B cell (primary cell): ENCODE measurements at regions not wholly inside any gene's neighbourhood (a gene's known extent, or its start where the extent isn't known, plus 50 kb on each side); places are given as distances from the start of the nearest gene placed in this dataset.

Experiments used
- ATAC-seq: fragments of 200-7000 bp; cut with Tn5 transposase; one replicate; pipeline ENCODE4 v1.10.0; 2021; ENCODE audit warnings: low read depth, mild to moderate bottlenecking, moderate number of reproducible peaks, moderate library complexity
- CTCF ChIA-PET: fragments of 350-600 bp; sonication (Branson Sonifier 250); formaldehyde crosslinking; loops from one replicate; lab custom pipeline; 2021; ENCODE audit warnings: antibody characterized with exemption, inconsistent platforms; lab: Charles Lee
- POLR2A ChIA-PET: fragments of 350-600 bp; sonication (Branson Sonifier 250); formaldehyde crosslinking; loops from one replicate; lab custom pipeline; 2021; ENCODE audit warnings: antibody characterized with exemption; lab: Charles Lee
- DNase-seq: peaks from one replicate; pipeline ENCODE4 v3.0.0; 2013
- H2AFZ ChIP-seq: 2 replicates; pipeline ENCODE4 v1.6.1; 2012; ENCODE audit warnings: mild to moderate bottlenecking, low read depth, low read length; ENCODE audit not compliant: insufficient read depth, poor library complexity, severe bottlenecking
- H3K27ac ChIP-seq, 2 donors: 1 replicate in 1 of 2; 2 replicates in 1 of 2; pipeline ENCODE4 v1.5.1; 2012 to 2013; ENCODE audit warnings: low read length in 2 of 2, mild to moderate bottlenecking in 2 of 2, moderate library complexity in 1 of 2
- H3K27me3 ChIP-seq, 4 experiments: fragments of 200-600 bp in 1 of 4; sonication (generic) in 1 of 4; replicated peaks in 1 of 4; 1 replicate in 2 of 4; 2 replicates in 2 of 4; pipeline versions ENCODE4 v1.6.1 to v1.7.0; 2013 to 2016; ENCODE audit warnings: low read length in 3 of 4, mild to moderate bottlenecking in 2 of 4, mixed read lengths in 1 of 4, moderate library complexity in 1 of 4; ENCODE audit not compliant: insufficient read depth in 4 of 4, control insufficient read depth in 3 of 4; ENCODE audit errors: control extremely low read depth in 1 of 4
- H3K36me3 ChIP-seq, 2 experiments: replicated peaks in 1 of 2; 1 replicate in 1 of 2; 2 replicates in 1 of 2; pipeline versions ENCODE4 v1.6.1 to v1.7.1; 2013; ENCODE audit warnings: low read length in 1 of 2; ENCODE audit not compliant: insufficient read depth in 2 of 2, control insufficient read depth in 1 of 2; ENCODE audit errors: control extremely low read depth in 1 of 2, extremely low read depth in 1 of 2
- H3K4me1 ChIP-seq, 2 donors: fragments of 200-600 bp in 1 of 2; sonication (generic) in 1 of 2; 1 replicate in 1 of 2; 2 replicates in 1 of 2; pipeline versions ENCODE4 v1.5.1 to v1.6.1; 2013 to 2017; ENCODE audit warnings: low read length in 2 of 2; ENCODE audit not compliant: control insufficient read depth in 2 of 2, insufficient read depth in 2 of 2
- H3K4me2 ChIP-seq: replicated peaks from 2 replicates; pipeline ENCODE3; 2012; ENCODE audit warnings: mild to moderate bottlenecking, low read depth, low read length; ENCODE audit not compliant: poor library complexity, severe bottlenecking
- H3K4me3 ChIP-seq, 5 experiments: fragments of 200-600 bp in 1 of 5; sonication (generic) in 1 of 5; 1 replicate in 3 of 5; 2 replicates in 2 of 5; pipeline versions ENCODE4 v1.5.1 to v1.7.0; 2011 to 2016; ENCODE audit warnings: low read length in 4 of 5, mild to moderate bottlenecking in 4 of 5, low read depth in 2 of 5, control low read depth in 1 of 5, moderate library complexity in 1 of 5; ENCODE audit not compliant: insufficient read depth in 1 of 5; ENCODE audit errors: control extremely low read depth in 1 of 5, extremely low read depth in 1 of 5
- H3K79me2 ChIP-seq: fragments of 200-600 bp; sonication (generic); one replicate; pipeline ENCODE4 v1.6.0; 2016; ENCODE audit warnings: low read length; ENCODE audit not compliant: control insufficient read depth, insufficient read depth
- H3K9ac ChIP-seq: fragments of 200-600 bp; sonication (generic); 2 replicates; pipeline ENCODE4 v1.6.1; 2017; ENCODE audit warnings: mild to moderate bottlenecking, low read length, moderate library complexity
- H3K9me3 ChIP-seq, 3 donors: one replicate each; pipeline versions ENCODE4 v1.6.1 to v1.7.1; 2013; ENCODE audit warnings: low read length in 2 of 3; ENCODE audit not compliant: control insufficient read depth in 2 of 3, insufficient read depth in 1 of 3; ENCODE audit errors: control extremely low read depth in 1 of 3
- H4K20me1 ChIP-seq: 2 replicates; pipeline ENCODE4 v1.6.0; 2012; ENCODE audit warnings: mild to moderate bottlenecking, low read length; ENCODE audit not compliant: insufficient read depth, control insufficient read depth, poor library complexity, severe bottlenecking
- H3K27ac Mint-ChIP-seq: one replicate; pipeline ENCODE4 v1.8.0; 2021; ENCODE audit warnings: mixed read lengths
- H3K27me3 Mint-ChIP-seq: one replicate; pipeline ENCODE4 v1.8.0; 2021; ENCODE audit warnings: mixed read lengths
- H3K4me1 Mint-ChIP-seq: one replicate; pipeline ENCODE4 v1.8.0; 2021; ENCODE audit warnings: mixed read lengths
- H3K4me3 Mint-ChIP-seq: one replicate; pipeline ENCODE4 v1.8.0; 2021; ENCODE audit warnings: mixed read lengths
- H3K9me3 Mint-ChIP-seq: one replicate; pipeline ENCODE4 v1.8.0; 2022; ENCODE audit warnings: mixed read lengths; ENCODE audit not compliant: insufficient read depth
- EZH2 ChIP-seq: IDR thresholded peaks from 2 replicates; pipeline ENCODE4 v1.6.1; 2012; ENCODE audit warnings: borderline replicate concordance, low read depth, mild to moderate bottlenecking, moderate library complexity, low read length; ENCODE audit not compliant: insufficient read depth, poor library complexity, severe bottlenecking
- WGBS: methylation state at CpG from one replicate; pipeline ENCODE4 v1.1.5; 2013; ENCODE audit warnings: missing lambda C conversion rate; ENCODE audit not compliant: insufficient coverage; 5-methylcytosine and 5-hydroxymethylcytosine counted together
- intact Hi-C: fragments of 100-400 bp; cut with micrococcal nuclease; formaldehyde crosslinking; loops from one replicate; pipeline ENCODE4 v1.10.0; 2022
- TF ChIP-seq, protein P1 (sequence below): fragments of 200-600 bp; IDR thresholded peaks from one replicate; pipeline ENCODE4 v1.8.0; 2022; ENCODE audit warnings: antibody characterized with exemption, mild to moderate bottlenecking

DNA sequence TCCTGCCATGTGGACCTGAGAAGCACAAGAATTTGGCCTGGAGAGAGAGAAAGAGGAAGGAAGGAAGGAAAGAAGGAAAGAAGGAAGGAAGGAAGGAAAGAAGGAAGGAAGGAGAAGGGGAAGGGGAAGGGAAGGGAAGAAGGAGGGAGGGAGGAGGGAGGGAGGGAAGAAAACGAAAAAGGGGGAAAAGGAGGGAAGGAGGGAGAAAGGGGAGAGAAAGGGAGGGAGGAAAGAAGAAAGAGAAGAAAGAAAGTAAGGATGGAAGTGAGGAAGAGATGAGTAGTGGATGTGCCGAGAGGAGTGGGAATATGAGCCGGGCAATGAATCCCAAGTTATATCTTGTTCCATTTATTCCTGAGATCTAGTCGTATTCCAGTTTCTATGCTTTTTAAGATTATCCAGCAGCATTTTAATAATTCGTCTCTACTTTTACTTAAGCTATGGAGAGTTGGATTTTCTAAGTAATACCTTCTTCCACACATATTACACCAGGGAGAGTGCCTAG is 247.8 kb downstream of the TDRD15 start:
- no peak for DNase-seq
- Histone ChIP-seq H3K27me3 (no peaks in the 10 kb centered on the region), H3K4me3 (no peak overlapping the region), H3K79me2 (no peaks in the 10 kb centered on the region), H3K4me1 (no peaks in the 10 kb centered on the region), H3K4me2 (no peak overlapping the region), H3K9me3 (no peaks in the 10 kb centered on the region), H3K9ac (no peak overlapping the region), H3K27ac (no peak overlapping the region), H3K36me3 (no peaks in the 10 kb centered on the region), H4K20me1 (no peaks in the 10 kb centered on the region), H2AFZ (no peak overlapping the region)
- TF ChIP-seq, protein P1, sequence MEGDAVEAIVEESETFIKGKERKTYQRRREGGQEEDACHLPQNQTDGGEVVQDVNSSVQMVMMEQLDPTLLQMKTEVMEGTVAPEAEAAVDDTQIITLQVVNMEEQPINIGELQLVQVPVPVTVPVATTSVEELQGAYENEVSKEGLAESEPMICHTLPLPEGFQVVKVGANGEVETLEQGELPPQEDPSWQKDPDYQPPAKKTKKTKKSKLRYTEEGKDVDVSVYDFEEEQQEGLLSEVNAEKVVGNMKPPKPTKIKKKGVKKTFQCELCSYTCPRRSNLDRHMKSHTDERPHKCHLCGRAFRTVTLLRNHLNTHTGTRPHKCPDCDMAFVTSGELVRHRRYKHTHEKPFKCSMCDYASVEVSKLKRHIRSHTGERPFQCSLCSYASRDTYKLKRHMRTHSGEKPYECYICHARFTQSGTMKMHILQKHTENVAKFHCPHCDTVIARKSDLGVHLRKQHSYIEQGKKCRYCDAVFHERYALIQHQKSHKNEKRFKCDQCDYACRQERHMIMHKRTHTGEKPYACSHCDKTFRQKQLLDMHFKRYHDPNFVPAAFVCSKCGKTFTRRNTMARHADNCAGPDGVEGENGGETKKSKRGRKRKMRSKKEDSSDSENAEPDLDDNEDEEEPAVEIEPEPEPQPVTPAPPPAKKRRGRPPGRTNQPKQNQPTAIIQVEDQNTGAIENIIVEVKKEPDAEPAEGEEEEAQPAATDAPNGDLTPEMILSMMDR, result no peak
- TF ChIP-seq EZH2, result no peak
- H3K27me3 Mint-ChIP-seq, result no peaks in the 10 kb centered on the region
- no peaks in the 10 kb centered on the region for H3K9me3 Mint-ChIP-seq
- no peak for ATAC-seq
- intact Hi-C loops, result no loop called here
- ChIA-PET POLR2A (no interaction called here), CTCF (no interaction called here)
- no peaks in the 10 kb centered on the region for H3K4me1 Mint-ChIP-seq
- no peak overlapping the region for H3K27ac Mint-ChIP-seq
- no peak overlapping the region for H3K4me3 Mint-ChIP-seq
- WGBS, result 44% methylated on average over 1 of the region's 5 CpGs

DNA sequence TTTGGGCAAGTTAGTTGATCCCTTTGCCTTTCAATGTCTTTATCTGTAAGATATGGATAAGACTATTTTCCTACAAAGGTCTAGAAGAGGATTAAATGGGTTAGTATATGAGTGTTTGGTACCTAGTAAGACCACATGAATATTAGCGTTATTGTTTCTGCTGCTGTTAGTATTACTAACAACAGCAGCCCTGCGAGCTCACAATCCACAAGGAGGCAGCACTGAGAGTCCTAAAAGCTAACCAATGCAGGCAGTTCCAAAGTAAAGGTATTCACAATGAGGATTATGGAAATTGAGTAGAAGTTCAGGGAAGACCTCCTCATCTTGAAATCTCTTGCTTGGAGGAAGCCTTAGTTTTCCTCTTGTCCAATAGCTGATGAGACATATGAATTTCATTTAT is 248.9 kb downstream of the TDRD15 start:
- Mint-ChIP-seq H3K27ac (no peak overlapping the region), H3K9me3 (no peaks in the 10 kb centered on the region), H3K4me1 (no peaks in the 10 kb centered on the region), H3K27me3 (no peaks in the 10 kb centered on the region), H3K4me3 (no peak overlapping the region)
- no peak for DNase-seq
- Histone ChIP-seq H3K9ac (no peak overlapping the region), H3K36me3 (no peaks in the 10 kb centered on the region), H3K4me2 (no peak overlapping the region), H4K20me1 (no peaks in the 10 kb centered on the region), H3K27ac (no peak overlapping the region), H3K4me3 (no peak overlapping the region), H3K79me2 (no peaks in the 10 kb centered on the region), H3K4me1 (no peaks in the 10 kb centered on the region), H3K27me3 (no peaks in the 10 kb centered on the region), H2AFZ (no peak overlapping the region), H3K9me3 (no peaks in the 10 kb centered on the region)
- intact Hi-C loops, result no loop called here
- TF ChIP-seq, protein P1, result no peak
- no peak for TF ChIP-seq EZH2
- ChIA-PET CTCF (interaction anchor here (1.3 kb wide), 1 partner anchor 13 kb away, joined by 3 read pairs; no protein-coding TSS in a partner anchor), POLR2A (no interaction called here)
- ATAC-seq, result no peak
- WGBS, result 63% methylated on average over 1 of the region's 2 CpGs
